Adrenal gland (tissue), 9 donors: ENCODE measurements at regions not wholly inside any gene's neighbourhood (a gene's known extent, or its start where the extent isn't known, plus 50 kb on each side); places are given as distances from the start of the nearest gene placed in this dataset.
A peak's percentile ranks its signal among the peaks of the same experiment; 100 is the strongest.

Experiments
- DNase-seq, 7 donors: peaks; one replicate each; pipeline ENCODE4 v3.0.0-alpha.2; 2019 to 2020
- H3K27ac ChIP-seq, 5 donors: fragments of 200-600 bp; sonication (generic) in 4 of 5; 1 replicate in 3 of 5; 2 replicates in 2 of 5; pipeline versions ENCODE4 v1.5.1 to v1.8.0; 2016 to 2020; ENCODE audit warnings: mild to moderate bottlenecking in 1 of 5
- H3K27me3 ChIP-seq: fragments of 200-600 bp; 2 replicates; pipeline ENCODE4 v1.8.0; 2021
- H3K36me3 ChIP-seq, 2 donors: fragments of 200-600 bp; replicated peaks in 1 of 2; 1 replicate in 1 of 2; 2 replicates in 1 of 2; pipeline versions ENCODE4 v1.5.1 to v1.8.0; 2018 to 2022
- H3K4me1 ChIP-seq, 2 donors: fragments of 200-600 bp; replicated peaks in 1 of 2; 1 replicate in 1 of 2; 2 replicates in 1 of 2; pipeline versions ENCODE4 v1.5.1 to v1.8.0; 2018 to 2021
- H3K4me3 ChIP-seq, 4 donors: fragments of 200-600 bp; sonication (generic) in 3 of 4; one replicate each; pipeline ENCODE4 v1.5.1; 2016 to 2018
- H3K9me3 ChIP-seq, 3 donors: fragments of 200-600 bp; sonication (generic) in 1 of 3; replicated peaks in 1 of 3; 1 replicate in 2 of 3; 2 replicates in 1 of 3; pipeline versions ENCODE4 v1.5.1 to v1.8.0; 2016 to 2021
- CTCF ChIP-seq, 6 experiments: fragments of 450-650 bp in 4 of 6; fragments of 200-600 bp in 2 of 6; sonication (generic) in 1 of 6; IDR thresholded peaks; 1 replicate in 5 of 6; 2 replicates in 1 of 6; pipeline versions ENCODE4 v1.5.1 to v1.8.0; 2016 to 2021; ENCODE audit warnings: antibody characterized with exemption in 6 of 6, mild to moderate bottlenecking in 2 of 6, moderate library complexity in 1 of 6
- POLR2A ChIP-seq, 2 donors: fragments of 450-650 bp; IDR thresholded peaks; one replicate each; pipeline ENCODE4 v1.6.1; 2017; ENCODE audit warnings: antibody characterized with exemption in 2 of 2, mild to moderate bottlenecking in 2 of 2, moderate library complexity in 1 of 2
- WGBS, 4 donors: extraction: QIAGEN DNeasy Blood & Tissue Kit in 2 of 4; methylation state at CpG; one replicate each; pipeline versions ENCODE4 v1.1.5 to v1.1.7; 2013 to 2017; 5-methylcytosine and 5-hydroxymethylcytosine counted together
- intact Hi-C, 2 donors: fragments of 100-400 bp; cut with DNase I; formaldehyde crosslinking; loops; one replicate each; pipeline versions ENCODE4 v1.14.1 to v1.15.0; 2022 to 2023
- donor health status: healthy with polysubstance abuse.
- donor health status: Bipolar disorder and iron deficiency.
- donor health status: DM: yes; HTN: yes; CAD: no.
- donor health status: DM: no; HTN: no; CAD: no.
- donor health status: DM: no; HTN: no; CAD: no.

GRCh38 chr3:42027571-42027970, 63.6 kb upstream of the TRAK1 start:
- no peaks in the 10 kb centered on the region for H3K9me3 ChIP-seq
- H3K27ac ChIP-seq, result no peak overlapping the region
- H3K4me1 ChIP-seq, result peaks cover 33 to 45% of the 10 kb centered on the region in 2 donors
- no peaks in the 10 kb centered on the region for H3K36me3 ChIP-seq
- WGBS, 4 donors, result 83 to 92% (median 87%) methylated on average over 5 of the region's 5 CpGs
- no peaks in the 10 kb centered on the region for H3K27me3 ChIP-seq
- TF ChIP-seq CTCF (IDR thresholded peaks at IDR 0.05), result no peak
- no peak for TF ChIP-seq POLR2A (IDR thresholded peaks at IDR 0.05)
- intact Hi-C loops, result no loop called here
- no peak overlapping the region for H3K4me3 ChIP-seq
- DNase-seq, result no peak

GRCh38 chr3:42025370-42026138, 63.7 kb upstream of the ULK4 start:
- H3K4me3 ChIP-seq, result peak overlapping the region in 1 of 4 donors; percentile 20

GRCh38 chr3:42024591-42025351, 62.9 kb upstream of the ULK4 start:
- peak overlapping the region in 1 of 4 donors; percentile 20 for H3K4me3 ChIP-seq
- H3K9me3 ChIP-seq, result no peaks in the 10 kb centered on the region
- peak in 1 of 7 donors; percentile 21 for DNase-seq
- H3K4me1 ChIP-seq, result peaks cover 37 to 59% of the 10 kb centered on the region in 2 donors
- H3K27ac ChIP-seq, result peak overlapping the region; percentile 49 to 88 (median 78)
- WGBS, 4 donors, result 46 to 54% (median 49%) methylated on average over 10 of the region's 10 CpGs
- H3K36me3 ChIP-seq, result no peaks in the 10 kb centered on the region
- TF ChIP-seq POLR2A (IDR thresholded peaks at IDR 0.05) (no peak), CTCF (IDR thresholded peaks at IDR 0.05) (no peak)
- no peaks in the 10 kb centered on the region for H3K27me3 ChIP-seq
- intact Hi-C loops, result no loop called here

More at GRCh38 chr3:42025370-42026138, 63.7 kb upstream of the ULK4 start:
- H3K27ac ChIP-seq, result peak overlapping the region; percentile 50 to 88 (median 78)
- DNase-seq, result peak; percentile 88 to 97 (median 95)
- no peaks in the 10 kb centered on the region for H3K36me3 ChIP-seq
- TF ChIP-seq CTCF (IDR thresholded peaks at IDR 0.05) (no peak), POLR2A (IDR thresholded peaks at IDR 0.05) (peak in 1 of 2 donors; percentile 82)
- intact Hi-C loops, result no loop called here
- 1 to 10% (median 4%) methylated on average over 7 of the region's 7 CpGs for WGBS, 4 donors
- H3K4me1 ChIP-seq, result peaks cover 30 to 53% of the 10 kb centered on the region in 2 donors
- no peaks in the 10 kb centered on the region for H3K9me3 ChIP-seq
- H3K27me3 ChIP-seq, result no peaks in the 10 kb centered on the region

- intact Hi-C loops, result no loop called here
- no peaks in the 10 kb centered on the region for H3K27me3 ChIP-seq
- H3K36me3 ChIP-seq, result no peaks in the 10 kb centered on the region
- no peak overlapping the region for H3K27ac ChIP-seq
- H3K9me3 ChIP-seq, result no peaks in the 10 kb centered on the region
- H3K4me1 ChIP-seq, result peaks cover 49 to 73% of the 10 kb centered on the region in 2 donors
- WGBS, 4 donors, result 72 to 83% (median 74%) methylated on average over 7 to 8 of the region's 8 CpGs
- H3K4me3 ChIP-seq, result no peak overlapping the region
- DNase-seq, result peak in 1 of 7 donors; percentile 39
- TF ChIP-seq CTCF (IDR thresholded peaks at IDR 0.05) (no peak), POLR2A (IDR thresholded peaks at IDR 0.05) (no peak)
Measured at GRCh38 chr3:42023380-42023779, 61.5 kb upstream of the ULK4 start.
